T-helper 1 cell treated with Interleukin-12 subunit alpha and Interleukin-12 subunit beta and Interleukin-4 antibody, amounts not matched to agents 30 ng/mL and 1 ng/mL, for 36 hours (primary cell): ENCODE measurements at regions not wholly inside any gene's neighbourhood (a gene's known extent, or its start where the extent isn't known, plus 50 kb on each side); places are given as distances from the start of the nearest gene placed in this dataset.

ENCODE experiments used
- intact Hi-C: fragments of 100-400 bp; cut with micrococcal nuclease; formaldehyde crosslinking; loops from one replicate; pipeline ENCODE4 v1.15.1; 2024

DNA sequence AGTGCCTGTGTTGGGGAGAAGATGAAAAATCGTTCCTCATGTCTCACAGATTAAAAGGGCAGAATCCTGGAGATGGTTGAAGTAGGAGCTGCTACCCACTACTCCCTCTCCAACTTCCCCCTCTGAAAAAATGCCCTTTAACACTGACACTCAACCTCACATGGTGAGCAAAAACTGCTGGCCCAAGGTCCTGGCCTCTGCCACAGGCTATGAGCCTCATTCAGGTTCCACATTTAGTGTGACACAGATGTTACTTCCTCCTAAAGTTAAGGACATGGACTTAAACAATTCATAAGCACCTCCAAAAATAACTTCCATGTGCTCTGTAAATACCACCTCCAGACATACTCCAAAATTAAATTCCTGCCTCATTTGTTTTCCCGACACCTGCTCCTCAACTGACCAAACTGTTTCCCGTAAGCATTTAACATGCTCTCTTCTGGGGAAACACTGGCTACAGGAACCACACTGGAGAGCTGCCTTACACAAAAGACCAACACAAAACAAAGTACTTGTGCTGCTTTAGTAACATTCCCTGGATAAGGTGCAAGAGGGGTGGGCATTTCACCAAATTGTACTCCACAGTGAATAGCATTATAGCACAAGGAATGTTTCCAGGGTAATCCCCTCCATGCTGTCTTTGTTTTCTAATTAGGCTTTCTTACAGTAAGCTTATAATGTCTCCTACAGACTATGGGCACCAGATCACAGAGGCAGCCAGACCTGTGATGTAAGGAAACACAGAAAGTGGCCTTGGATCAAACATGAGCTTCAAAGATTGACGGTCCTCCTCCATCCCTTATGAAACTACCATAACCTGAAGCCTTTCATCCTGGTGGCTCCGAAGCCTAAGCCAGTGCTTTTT, 57.0 kb downstream of the PHLDA1 start:
- intact Hi-C loops = loop anchor here (5.0 kb wide), 1 partner anchor 788 kb away; the partner anchor contains the start of gene ZDHHC17

- intact Hi-C loops = no loop called here
Measured at GRCh38 chr12:75971253-75971652, 60.3 kb downstream of the PHLDA1 start.

DNA sequence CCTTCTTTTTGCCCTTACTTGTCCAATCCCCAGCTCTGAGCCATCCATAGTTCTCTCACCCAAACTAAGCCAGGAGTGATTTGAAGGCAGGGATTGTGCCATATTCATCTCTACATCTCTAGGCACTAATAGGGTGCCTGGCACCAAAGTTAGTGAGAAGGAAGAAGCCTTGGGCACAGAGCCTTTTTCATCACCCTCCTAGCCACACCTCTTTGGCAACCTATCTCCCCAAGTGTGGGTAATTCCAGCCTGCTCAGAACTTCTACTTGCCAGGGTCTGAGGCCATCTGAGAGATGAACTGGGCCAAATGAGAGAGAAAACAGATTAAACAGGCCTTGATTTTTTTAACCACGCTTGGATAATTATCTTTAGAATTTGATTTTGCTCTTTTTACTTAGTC, 61.3 kb downstream of the PHLDA1 start:
- intact Hi-C loops = no loop called here

GRCh38 chr12:75969768-75970167, 61.8 kb downstream of the PHLDA1 start:
- intact Hi-C loops = no loop called here

DNA sequence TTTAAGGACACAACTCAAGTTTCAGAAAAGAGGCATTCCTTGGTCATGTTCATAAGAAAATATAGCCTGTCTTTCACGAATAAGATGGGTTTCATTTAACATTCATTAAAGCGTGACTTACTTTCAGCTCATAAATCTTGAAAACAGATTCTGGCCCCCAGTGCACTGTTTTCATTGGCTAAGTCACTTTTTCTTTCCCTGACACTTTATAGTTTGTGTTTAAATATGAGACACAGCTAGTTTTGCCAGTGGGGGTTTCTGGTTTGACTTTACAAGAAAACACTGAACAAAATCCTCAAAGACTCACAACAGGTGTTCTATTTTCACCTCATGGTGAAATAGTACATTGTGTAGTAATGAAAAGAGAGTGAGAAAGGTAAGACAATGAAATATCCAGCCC, 65.9 kb downstream of the PHLDA1 start:
- intact Hi-C loops = no loop called here

GRCh38 chr12:75964150-75964549, 67.4 kb downstream of the PHLDA1 start:
- intact Hi-C loops = loop anchor here (1.0 kb wide), 1 partner anchor 10 kb away; no protein-coding TSS in a partner anchor

GRCh38 chr12:75961878-75962277, 69.7 kb downstream of the PHLDA1 start:
- intact Hi-C loops = no loop called here

DNA sequence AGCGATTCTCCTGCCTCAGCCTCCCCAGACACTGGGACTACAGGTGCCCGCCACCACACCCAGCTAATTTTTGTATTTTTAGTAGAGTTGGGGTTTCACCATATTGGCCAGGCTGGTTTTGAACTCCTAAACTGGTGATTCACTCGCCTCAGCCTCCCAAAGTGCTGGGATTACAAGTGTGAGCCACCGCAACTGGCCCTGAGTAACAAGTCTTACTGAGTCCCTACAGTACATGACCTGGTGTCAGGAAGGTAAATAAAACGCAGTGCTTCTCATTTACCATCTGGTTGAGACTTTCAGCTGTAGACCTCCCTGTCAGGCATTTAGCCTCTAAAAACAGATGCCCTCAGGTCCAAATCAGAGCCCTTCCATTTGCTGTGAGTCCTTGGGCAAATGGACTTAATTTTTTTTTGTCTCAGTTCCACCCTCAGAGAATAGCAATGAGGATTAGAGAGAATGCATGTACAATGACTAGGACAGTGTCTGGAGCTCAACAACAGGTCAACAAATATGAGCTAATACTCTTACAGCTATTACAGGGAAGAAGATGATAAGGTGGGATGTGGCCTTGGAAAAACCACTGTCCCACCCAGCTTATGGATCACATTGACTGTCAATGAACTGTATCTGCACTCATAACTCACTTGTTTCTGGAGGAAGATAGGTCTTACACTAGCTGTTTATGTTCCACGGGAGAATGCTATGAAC, 70.5 kb downstream of the PHLDA1 start:
- intact Hi-C loops = no loop called here

DNA sequence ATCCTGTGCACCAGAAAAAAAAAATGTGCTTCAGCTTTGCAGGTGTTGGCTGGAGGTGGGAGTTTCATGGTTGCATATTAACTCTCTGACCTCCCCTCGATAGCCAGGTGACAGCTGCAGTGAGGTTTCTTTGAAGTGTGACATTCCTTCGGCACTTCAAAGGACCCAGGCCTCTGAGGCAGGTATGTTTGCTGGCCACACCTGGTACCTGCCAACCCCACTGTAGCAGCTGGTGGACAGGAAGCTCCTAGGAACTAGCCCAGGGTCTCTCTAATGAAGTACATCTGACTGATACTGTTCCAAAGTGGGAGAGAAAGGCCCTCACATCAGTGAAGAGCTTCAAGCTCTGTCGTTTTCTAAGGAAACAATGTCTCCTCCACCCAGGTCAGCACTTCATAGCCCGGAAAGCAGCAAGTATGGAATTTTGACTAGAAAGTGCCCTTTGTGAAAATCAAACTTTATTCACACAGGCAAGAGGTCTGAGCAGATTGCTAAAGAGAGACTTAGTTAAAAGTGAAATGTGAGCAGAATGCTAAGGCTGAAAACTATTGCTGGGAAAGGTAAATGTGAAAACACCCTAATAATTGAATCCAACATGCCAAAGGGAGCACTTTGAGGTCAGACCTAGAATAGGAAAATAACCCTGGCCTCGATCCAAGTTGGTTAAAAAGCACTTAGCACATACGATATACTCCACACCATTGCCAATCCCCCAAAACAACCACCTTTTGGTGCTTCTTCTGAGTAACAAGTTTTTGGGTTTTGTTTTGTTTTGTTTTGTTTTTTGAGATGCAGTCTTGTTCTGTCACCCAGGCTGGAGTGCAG, 71.3 kb downstream of the PHLDA1 start:
- intact Hi-C loops = no loop called here

- intact Hi-C loops = loop anchor here (1.0 kb wide), 1 partner anchor 19 kb away; no protein-coding TSS in a partner anchor
Measured at GRCh38 chr12:75959506-75959905, 72.1 kb downstream of the PHLDA1 start.

DNA sequence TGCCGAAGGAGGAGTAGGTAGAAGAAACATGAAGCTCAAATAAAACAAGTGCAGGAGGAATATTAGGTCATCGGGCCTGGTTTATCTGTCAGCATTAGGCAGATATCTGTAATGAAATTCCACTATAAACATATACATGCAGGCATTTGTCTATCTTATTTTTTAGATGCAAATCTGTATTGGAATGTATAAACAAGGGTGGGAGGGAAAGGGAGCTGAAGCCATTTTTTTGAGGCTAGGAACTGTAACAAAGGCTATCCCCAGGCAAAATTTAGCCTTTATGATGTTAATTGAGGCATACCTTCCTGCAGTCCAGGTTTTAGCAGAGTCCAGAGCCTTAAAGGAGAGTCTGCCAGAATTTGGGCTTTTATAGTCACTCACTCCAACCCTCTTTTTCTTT, 72.5 kb downstream of the PHLDA1 start:
- intact Hi-C loops = loop anchor here (1.0 kb wide), 1 partner anchor 19 kb away; no protein-coding TSS in a partner anchor

- intact Hi-C loops = no loop called here
Measured at GRCh38 chr12:75955251-75955650, 76.3 kb downstream of the PHLDA1 start.

- intact Hi-C loops = loop anchor here (1.0 kb wide), 1 partner anchor 10 kb away; no protein-coding TSS in a partner anchor
Measured at GRCh38 chr12:75954749-75955148, 76.8 kb downstream of the PHLDA1 start.

- intact Hi-C loops = loop anchor here (1.0 kb wide), 1 partner anchor 10 kb away; no protein-coding TSS in a partner anchor
Measured at GRCh38 chr12:75954041-75954440, 77.5 kb downstream of the PHLDA1 start.

- intact Hi-C loops = no loop called here
Measured at GRCh38 chr12:75953312-75953906, 78.2 kb downstream of the PHLDA1 start.

DNA sequence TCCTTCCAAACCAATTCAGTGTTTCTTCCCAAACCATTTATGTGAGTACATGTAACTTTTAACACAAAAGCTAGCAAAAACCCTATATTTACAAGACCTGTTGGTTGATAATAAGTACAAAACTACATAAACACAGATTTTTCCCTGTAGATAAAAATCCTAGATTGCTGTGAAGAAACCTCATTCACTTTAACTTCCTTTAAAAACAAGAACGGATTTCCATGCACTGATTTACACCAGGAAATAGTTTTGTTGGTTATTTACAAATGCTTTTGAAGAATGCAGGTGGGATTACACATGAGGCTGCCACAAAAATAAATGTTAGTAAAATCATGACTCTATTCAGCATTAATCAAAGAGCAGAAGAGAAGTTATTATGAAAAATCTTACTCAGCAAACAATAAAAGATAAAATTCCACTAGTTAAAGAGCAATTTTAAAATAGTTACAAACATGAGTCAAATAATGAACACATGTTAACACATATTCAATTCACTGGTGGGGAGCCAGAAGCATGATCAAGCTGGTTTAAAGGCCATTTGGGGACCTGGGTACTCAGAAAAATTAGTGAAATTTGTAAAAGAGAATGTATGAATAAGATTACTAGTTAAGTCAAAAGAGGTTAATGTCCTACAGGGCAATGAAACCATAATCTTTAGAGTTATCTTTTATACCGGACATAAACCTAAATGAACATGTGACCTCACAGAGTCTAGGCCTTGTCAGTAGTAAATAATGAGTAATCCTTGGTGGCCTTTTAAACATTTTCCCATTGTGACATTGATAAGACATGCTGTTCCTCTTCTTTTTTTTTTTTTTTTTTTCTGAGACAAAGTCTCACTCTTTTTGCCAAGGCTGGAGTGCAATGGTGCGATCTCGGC, 79.9 kb downstream of the PHLDA1 start:
- intact Hi-C loops = no loop called here

DNA sequence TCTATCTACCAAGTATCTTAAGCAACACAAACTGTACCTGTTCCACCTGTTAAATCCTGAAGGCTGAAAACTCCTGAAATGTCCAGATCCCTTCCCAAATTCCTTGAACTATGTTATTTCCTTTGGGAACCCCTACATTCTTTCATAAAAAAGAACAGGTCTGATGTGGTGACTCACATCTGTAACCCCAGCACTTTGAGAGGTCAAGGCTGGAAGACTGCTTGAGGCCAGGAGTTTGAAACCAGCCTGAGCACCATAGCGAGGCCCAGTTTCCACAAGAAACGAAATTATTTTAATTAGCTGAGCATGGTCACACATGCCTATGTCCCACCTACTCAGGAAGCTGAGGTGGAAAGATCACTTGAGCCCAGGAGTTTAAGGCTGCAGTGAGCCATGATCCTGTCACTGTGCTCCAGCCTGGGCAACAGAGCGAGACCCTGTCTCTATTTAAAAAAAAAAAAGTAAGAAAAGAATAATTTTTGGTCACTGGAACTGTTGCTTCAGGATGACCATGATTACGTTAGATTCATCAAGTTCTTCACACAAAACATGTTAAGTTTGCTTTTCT, 84.3 kb downstream of the PHLDA1 start:
- intact Hi-C loops = no loop called here

DNA sequence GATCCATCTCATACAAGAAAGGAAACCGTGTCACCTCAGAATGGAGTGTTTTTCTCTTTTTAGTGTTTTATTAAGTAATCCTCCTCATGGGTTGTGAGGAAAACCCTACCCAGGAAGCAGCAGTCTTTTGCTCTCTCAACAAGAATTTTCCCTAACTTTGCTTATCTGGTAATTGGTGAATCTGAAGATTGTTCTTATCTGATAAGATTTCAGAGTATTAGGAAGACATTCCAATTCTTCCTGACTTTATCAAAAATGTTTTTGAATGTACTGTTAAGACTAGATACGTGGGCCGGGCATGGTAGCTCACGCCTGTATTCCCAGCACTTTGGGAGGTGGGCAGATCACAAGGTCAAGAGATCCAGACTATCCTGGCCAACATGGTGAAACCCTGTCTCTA, 86.0 kb downstream of the PHLDA1 start:
- intact Hi-C loops = no loop called here

DNA sequence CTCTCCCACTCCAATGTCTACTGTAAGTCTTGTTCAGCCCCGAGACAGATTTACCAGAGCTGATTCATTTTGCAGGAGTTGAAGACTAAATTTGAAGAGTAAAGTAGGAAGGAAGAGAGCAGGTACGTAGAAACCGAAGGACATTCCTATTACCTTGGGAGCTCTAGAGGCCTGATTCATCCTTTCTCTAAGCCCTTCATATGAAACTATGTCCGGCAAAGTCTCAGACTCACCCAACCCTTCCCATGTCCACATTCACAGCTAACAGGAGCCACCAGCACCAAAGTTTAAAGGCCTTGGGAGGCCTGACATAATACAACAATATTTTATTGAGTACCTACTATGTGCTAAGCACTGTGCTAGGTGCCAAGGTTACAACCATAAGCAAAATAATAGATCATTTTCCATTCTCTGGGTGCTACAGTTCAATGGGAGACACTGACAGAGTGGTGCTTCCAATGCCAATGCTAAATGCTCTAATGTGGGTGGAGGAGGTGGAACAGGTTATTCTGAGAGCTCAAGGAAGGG, 86.6 kb downstream of the PHLDA1 start:
- intact Hi-C loops = loop anchor here (1.0 kb wide), 7 partner anchors 11 to 465 kb away; partner anchors contain the start of genes GLIPR1, KRR1 and PHLDA1
